ENCODE measurements at regions not wholly inside any gene's neighbourhood (a gene's known extent, or its start where the extent isn't known, plus 50 kb on each side); places are given as distances from the start of the nearest gene placed in this dataset.

DNA sequence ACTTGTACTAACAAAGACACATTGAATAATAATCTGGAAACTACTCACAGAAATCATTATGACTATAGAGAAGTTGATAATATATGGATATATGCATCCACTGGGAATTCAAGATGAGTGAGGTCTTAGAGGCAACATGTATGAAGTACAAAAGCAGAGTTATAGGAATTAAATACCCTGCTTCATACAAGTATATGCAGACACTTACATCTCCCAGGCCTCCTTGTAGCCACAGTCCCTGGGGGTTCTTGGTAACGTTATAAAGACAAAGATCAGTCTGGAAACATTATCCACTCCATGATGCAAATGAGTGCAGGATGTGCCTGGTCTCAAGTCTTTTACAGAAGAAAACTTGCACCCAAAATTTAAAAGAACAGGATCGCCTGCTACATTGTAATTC lies 92.4 kb upstream of the ANXA1 start:
- DNase-seq (ENCODE audit: low spot score), result no peak
- no peak overlapping the region for H3K27ac Mint-ChIP-seq
- no peaks in the 10 kb centered on the region for H3K36me3 Mint-ChIP-seq
- H3K9me3 Mint-ChIP-seq, result no peaks in the 10 kb centered on the region
- no peak for ATAC-seq
- peaks cover 13% of the 10 kb centered on the region for H3K4me1 Mint-ChIP-seq
- TF ChIP-seq ZNF263 (CRISPR knock-in tag; IDR thresholded peaks at IDR 0.05; ENCODE audit: low read depth), result no peak
- TF ChIP-seq, protein P1, sequence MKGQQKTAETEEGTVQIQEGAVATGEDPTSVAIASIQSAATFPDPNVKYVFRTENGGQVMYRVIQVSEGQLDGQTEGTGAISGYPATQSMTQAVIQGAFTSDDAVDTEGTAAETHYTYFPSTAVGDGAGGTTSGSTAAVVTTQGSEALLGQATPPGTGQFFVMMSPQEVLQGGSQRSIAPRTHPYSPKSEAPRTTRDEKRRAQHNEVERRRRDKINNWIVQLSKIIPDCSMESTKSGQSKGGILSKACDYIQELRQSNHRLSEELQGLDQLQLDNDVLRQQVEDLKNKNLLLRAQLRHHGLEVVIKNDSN (CRISPR knock-in tag; IDR thresholded peaks at IDR 0.05), result no peak
- TF ChIP-seq, protein P2, sequence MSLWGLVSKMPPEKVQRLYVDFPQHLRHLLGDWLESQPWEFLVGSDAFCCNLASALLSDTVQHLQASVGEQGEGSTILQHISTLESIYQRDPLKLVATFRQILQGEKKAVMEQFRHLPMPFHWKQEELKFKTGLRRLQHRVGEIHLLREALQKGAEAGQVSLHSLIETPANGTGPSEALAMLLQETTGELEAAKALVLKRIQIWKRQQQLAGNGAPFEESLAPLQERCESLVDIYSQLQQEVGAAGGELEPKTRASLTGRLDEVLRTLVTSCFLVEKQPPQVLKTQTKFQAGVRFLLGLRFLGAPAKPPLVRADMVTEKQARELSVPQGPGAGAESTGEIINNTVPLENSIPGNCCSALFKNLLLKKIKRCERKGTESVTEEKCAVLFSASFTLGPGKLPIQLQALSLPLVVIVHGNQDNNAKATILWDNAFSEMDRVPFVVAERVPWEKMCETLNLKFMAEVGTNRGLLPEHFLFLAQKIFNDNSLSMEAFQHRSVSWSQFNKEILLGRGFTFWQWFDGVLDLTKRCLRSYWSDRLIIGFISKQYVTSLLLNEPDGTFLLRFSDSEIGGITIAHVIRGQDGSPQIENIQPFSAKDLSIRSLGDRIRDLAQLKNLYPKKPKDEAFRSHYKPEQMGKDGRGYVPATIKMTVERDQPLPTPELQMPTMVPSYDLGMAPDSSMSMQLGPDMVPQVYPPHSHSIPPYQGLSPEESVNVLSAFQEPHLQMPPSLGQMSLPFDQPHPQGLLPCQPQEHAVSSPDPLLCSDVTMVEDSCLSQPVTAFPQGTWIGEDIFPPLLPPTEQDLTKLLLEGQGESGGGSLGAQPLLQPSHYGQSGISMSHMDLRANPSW (CRISPR knock-in tag; conservative IDR thresholded peaks at IDR 0.05; ENCODE audit: low read depth), result no peak
- no peak for TF ChIP-seq ERG (CRISPR knock-in tag; IDR thresholded peaks at IDR 0.05)
- TF ChIP-seq, protein P3, sequence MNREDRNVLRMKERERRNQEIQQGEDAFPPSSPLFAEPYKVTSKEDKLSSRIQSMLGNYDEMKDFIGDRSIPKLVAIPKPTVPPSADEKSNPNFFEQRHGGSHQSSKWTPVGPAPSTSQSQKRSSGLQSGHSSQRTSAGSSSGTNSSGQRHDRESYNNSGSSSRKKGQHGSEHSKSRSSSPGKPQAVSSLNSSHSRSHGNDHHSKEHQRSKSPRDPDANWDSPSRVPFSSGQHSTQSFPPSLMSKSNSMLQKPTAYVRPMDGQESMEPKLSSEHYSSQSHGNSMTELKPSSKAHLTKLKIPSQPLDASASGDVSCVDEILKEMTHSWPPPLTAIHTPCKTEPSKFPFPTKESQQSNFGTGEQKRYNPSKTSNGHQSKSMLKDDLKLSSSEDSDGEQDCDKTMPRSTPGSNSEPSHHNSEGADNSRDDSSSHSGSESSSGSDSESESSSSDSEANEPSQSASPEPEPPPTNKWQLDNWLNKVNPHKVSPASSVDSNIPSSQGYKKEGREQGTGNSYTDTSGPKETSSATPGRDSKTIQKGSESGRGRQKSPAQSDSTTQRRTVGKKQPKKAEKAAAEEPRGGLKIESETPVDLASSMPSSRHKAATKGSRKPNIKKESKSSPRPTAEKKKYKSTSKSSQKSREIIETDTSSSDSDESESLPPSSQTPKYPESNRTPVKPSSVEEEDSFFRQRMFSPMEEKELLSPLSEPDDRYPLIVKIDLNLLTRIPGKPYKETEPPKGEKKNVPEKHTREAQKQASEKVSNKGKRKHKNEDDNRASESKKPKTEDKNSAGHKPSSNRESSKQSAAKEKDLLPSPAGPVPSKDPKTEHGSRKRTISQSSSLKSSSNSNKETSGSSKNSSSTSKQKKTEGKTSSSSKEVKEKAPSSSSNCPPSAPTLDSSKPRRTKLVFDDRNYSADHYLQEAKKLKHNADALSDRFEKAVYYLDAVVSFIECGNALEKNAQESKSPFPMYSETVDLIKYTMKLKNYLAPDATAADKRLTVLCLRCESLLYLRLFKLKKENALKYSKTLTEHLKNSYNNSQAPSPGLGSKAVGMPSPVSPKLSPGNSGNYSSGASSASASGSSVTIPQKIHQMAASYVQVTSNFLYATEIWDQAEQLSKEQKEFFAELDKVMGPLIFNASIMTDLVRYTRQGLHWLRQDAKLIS (CRISPR knock-in tag; IDR thresholded peaks at IDR 0.05; ENCODE audit: borderline replicate concordance), result no peak
- no peak for TF ChIP-seq ZNF138 (CRISPR knock-in tag; conservative IDR thresholded peaks at IDR 0.05)
- TF ChIP-seq, protein P4, sequence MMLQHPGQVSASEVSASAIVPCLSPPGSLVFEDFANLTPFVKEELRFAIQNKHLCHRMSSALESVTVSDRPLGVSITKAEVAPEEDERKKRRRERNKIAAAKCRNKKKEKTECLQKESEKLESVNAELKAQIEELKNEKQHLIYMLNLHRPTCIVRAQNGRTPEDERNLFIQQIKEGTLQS (CRISPR knock-in tag; conservative IDR thresholded peaks at IDR 0.05), result no peak
- TF ChIP-seq, protein P5, sequence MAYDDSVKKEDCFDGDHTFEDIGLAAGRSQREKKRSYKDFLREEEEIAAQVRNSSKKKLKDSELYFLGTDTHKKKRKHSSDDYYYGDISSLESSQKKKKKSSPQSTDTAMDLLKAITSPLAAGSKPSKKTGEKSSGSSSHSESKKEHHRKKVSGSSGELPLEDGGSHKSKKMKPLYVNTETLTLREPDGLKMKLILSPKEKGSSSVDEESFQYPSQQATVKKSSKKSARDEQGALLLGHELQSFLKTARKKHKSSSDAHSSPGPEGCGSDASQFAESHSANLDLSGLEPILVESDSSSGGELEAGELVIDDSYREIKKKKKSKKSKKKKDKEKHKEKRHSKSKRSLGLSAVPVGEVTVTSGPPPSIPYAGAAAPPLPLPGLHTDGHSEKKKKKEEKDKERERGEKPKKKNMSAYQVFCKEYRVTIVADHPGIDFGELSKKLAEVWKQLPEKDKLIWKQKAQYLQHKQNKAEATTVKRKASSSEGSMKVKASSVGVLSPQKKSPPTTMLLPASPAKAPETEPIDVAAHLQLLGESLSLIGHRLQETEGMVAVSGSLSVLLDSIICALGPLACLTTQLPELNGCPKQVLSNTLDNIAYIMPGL (CRISPR knock-in tag; IDR thresholded peaks at IDR 0.05), result no peak
- no peak for TF ChIP-seq FOXJ3 (CRISPR knock-in tag; IDR thresholded peaks at IDR 0.05; ENCODE audit: borderline replicate concordance)
- TF ChIP-seq, protein P6, sequence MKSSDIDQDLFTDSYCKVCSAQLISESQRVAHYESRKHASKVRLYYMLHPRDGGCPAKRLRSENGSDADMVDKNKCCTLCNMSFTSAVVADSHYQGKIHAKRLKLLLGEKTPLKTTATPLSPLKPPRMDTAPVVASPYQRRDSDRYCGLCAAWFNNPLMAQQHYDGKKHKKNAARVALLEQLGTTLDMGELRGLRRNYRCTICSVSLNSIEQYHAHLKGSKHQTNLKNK (CRISPR knock-in tag; IDR thresholded peaks at IDR 0.05), result no peak
- no peak for TF ChIP-seq ZNF423 (CRISPR knock-in tag; IDR thresholded peaks at IDR 0.05)
- no peak for TF ChIP-seq NR3C1 (CRISPR knock-in tag; conservative IDR thresholded peaks at IDR 0.05; ENCODE audit: low read depth)
- TF ChIP-seq, protein P7, sequence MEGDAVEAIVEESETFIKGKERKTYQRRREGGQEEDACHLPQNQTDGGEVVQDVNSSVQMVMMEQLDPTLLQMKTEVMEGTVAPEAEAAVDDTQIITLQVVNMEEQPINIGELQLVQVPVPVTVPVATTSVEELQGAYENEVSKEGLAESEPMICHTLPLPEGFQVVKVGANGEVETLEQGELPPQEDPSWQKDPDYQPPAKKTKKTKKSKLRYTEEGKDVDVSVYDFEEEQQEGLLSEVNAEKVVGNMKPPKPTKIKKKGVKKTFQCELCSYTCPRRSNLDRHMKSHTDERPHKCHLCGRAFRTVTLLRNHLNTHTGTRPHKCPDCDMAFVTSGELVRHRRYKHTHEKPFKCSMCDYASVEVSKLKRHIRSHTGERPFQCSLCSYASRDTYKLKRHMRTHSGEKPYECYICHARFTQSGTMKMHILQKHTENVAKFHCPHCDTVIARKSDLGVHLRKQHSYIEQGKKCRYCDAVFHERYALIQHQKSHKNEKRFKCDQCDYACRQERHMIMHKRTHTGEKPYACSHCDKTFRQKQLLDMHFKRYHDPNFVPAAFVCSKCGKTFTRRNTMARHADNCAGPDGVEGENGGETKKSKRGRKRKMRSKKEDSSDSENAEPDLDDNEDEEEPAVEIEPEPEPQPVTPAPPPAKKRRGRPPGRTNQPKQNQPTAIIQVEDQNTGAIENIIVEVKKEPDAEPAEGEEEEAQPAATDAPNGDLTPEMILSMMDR (IDR thresholded peaks at IDR 0.05), result no peak
- no peak for TF ChIP-seq NR1H2 (CRISPR knock-in tag; IDR thresholded peaks at IDR 0.05)
- TF ChIP-seq GTF2I (CRISPR knock-in tag; conservative IDR thresholded peaks at IDR 0.05), result no peak
- no peak for TF ChIP-seq PRRX2 (CRISPR knock-in tag; IDR thresholded peaks at IDR 0.05)
- TF ChIP-seq SMAD4 (CRISPR knock-in tag; IDR thresholded peaks at IDR 0.05), result no peak
- TF ChIP-seq NFYB (CRISPR knock-in tag; conservative IDR thresholded peaks at IDR 0.05; ENCODE audit: low read depth), result no peak
- TF ChIP-seq NFATC4 (CRISPR knock-in tag; IDR thresholded peaks at IDR 0.05), result no peak
- ChIA-PET CTCF (no interaction called here), POLR2A (no interaction called here)
- H3K27me3 Mint-ChIP-seq (ENCODE audit: low read depth), result no peaks in the 10 kb centered on the region
- no peak overlapping the region for H3K4me3 Mint-ChIP-seq

All from WTC11 (cell line).